ENCODE measurements at regions not wholly inside any gene's neighbourhood (a gene's known extent, or its start where the extent isn't known, plus 50 kb on each side); places are given as distances from the start of the nearest gene placed in this dataset.

GRCh38 chr1:177571485-177572076 lies 398.3 kb downstream of the SEC16B start:
- no peaks in the 10 kb centered on the region for H3K79me2 ChIP-seq (ENCODE audit: insufficient read depth, low read depth, low read length)
- no peak overlapping the region for H3K4me3 ChIP-seq (ENCODE audit: low read depth, low read length, poor library complexity, severe bottlenecking)
- TF ChIP-seq EZH2phosphoT487 (IDR thresholded peaks at IDR 0.05; ENCODE audit: borderline replicate concordance, low read depth, low read length): no peak
- TF ChIP-seq, protein P1, sequence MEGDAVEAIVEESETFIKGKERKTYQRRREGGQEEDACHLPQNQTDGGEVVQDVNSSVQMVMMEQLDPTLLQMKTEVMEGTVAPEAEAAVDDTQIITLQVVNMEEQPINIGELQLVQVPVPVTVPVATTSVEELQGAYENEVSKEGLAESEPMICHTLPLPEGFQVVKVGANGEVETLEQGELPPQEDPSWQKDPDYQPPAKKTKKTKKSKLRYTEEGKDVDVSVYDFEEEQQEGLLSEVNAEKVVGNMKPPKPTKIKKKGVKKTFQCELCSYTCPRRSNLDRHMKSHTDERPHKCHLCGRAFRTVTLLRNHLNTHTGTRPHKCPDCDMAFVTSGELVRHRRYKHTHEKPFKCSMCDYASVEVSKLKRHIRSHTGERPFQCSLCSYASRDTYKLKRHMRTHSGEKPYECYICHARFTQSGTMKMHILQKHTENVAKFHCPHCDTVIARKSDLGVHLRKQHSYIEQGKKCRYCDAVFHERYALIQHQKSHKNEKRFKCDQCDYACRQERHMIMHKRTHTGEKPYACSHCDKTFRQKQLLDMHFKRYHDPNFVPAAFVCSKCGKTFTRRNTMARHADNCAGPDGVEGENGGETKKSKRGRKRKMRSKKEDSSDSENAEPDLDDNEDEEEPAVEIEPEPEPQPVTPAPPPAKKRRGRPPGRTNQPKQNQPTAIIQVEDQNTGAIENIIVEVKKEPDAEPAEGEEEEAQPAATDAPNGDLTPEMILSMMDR (conservative IDR thresholded peaks at IDR 0.05; ENCODE audit: low read length): no peak
- no peak for DNase-seq (ENCODE audit: low spot score)
- H4K20me1 ChIP-seq (ENCODE audit: insufficient read depth, low read length): no peaks in the 10 kb centered on the region
- CTCF ChIA-PET (ENCODE audit: unreplicated experiment): no interaction called here
- BruUV-seq (replicated peaks): no TSS peak
- H3K9me3 ChIP-seq (ENCODE audit: low read length): no peaks in the 10 kb centered on the region
- POLR2A ChIA-PET: interaction anchor here (0.5 kb wide), 1 partner anchor 10 kb away, joined by 3 read pairs; no protein-coding TSS in a partner anchor
- no peaks in the 10 kb centered on the region for H3K36me3 ChIP-seq (ENCODE audit: insufficient read depth, low read length)
- H3K4me1 ChIP-seq (ENCODE audit: insufficient read depth, low read length, poor library complexity, severe bottlenecking): no peaks in the 10 kb centered on the region
- H3K27ac ChIP-seq (ENCODE audit: low read depth, low read length, poor library complexity, severe bottlenecking): no peak overlapping the region
- H2AFZ ChIP-seq (ENCODE audit: low read length): no peak overlapping the region
- H3K4me2 ChIP-seq (ENCODE audit: low read length): no peak overlapping the region
- intact Hi-C loops (cut with micrococcal nuclease; ENCODE audit: unreplicated experiment): no loop called here
- H3K9me2 ChIP-seq (ENCODE audit: insufficient read depth, low read length): no peaks in the 10 kb centered on the region

- Histone ChIP-seq H3K27ac (ENCODE audit: low read depth, low read length, poor library complexity, severe bottlenecking) (no peak overlapping the region), H3K36me3 (ENCODE audit: insufficient read depth, low read length) (no peaks in the 10 kb centered on the region), H4K20me1 (ENCODE audit: insufficient read depth, low read length) (no peaks in the 10 kb centered on the region), H3K4me2 (ENCODE audit: low read length) (no peak overlapping the region), H3K9me3 (ENCODE audit: low read length) (no peaks in the 10 kb centered on the region), H3K9me2 (ENCODE audit: insufficient read depth, low read length) (no peaks in the 10 kb centered on the region), H3K79me2 (ENCODE audit: insufficient read depth, low read depth, low read length) (no peaks in the 10 kb centered on the region), H3K4me1 (ENCODE audit: insufficient read depth, low read length, poor library complexity, severe bottlenecking) (no peaks in the 10 kb centered on the region), H2AFZ (ENCODE audit: low read length) (no peak overlapping the region), H3K4me3 (ENCODE audit: low read depth, low read length, poor library complexity, severe bottlenecking) (no peak overlapping the region)
- CTCF ChIA-PET (ENCODE audit: unreplicated experiment): no interaction called here
- no peak for TF ChIP-seq EZH2phosphoT487 (IDR thresholded peaks at IDR 0.05; ENCODE audit: borderline replicate concordance, low read depth, low read length)
- TF ChIP-seq, protein P1 (conservative IDR thresholded peaks at IDR 0.05; ENCODE audit: low read length): no peak
- POLR2A ChIA-PET: interaction anchor here (0.5 kb wide), 1 partner anchor 11 kb away, joined by 3 read pairs; no protein-coding TSS in a partner anchor
- DNase-seq (ENCODE audit: low spot score): no peak
- intact Hi-C loops (cut with micrococcal nuclease; ENCODE audit: unreplicated experiment): no loop called here
- BruUV-seq (replicated peaks): no TSS peak
Measured at GRCh38 chr1:177571076-177571475, 398.8 kb downstream of the SEC16B start.

GRCh38 chr1:177569476-177569875 lies 398.7 kb downstream of the BRINP2 start:
- ChIA-PET CTCF (ENCODE audit: unreplicated experiment) (no interaction called here), POLR2A (no interaction called here)
- no peak overlapping the region for H3K4me3 ChIP-seq (ENCODE audit: low read depth, low read length, poor library complexity, severe bottlenecking)
- H3K4me1 ChIP-seq (ENCODE audit: insufficient read depth, low read length, poor library complexity, severe bottlenecking): no peaks in the 10 kb centered on the region
- no peaks in the 10 kb centered on the region for H3K9me2 ChIP-seq (ENCODE audit: insufficient read depth, low read length)
- intact Hi-C loops (cut with micrococcal nuclease; ENCODE audit: unreplicated experiment): no loop called here
- H3K4me2 ChIP-seq (ENCODE audit: low read length): no peak overlapping the region
- H3K36me3 ChIP-seq (ENCODE audit: insufficient read depth, low read length): no peaks in the 10 kb centered on the region
- DNase-seq (ENCODE audit: low spot score): no peak
- H3K9me3 ChIP-seq (ENCODE audit: low read length): no peaks in the 10 kb centered on the region
- H3K79me2 ChIP-seq (ENCODE audit: insufficient read depth, low read depth, low read length): no peaks in the 10 kb centered on the region
- H3K27ac ChIP-seq (ENCODE audit: low read depth, low read length, poor library complexity, severe bottlenecking): no peak overlapping the region
- no TSS peak for BruUV-seq (replicated peaks)
- no peak overlapping the region for H2AFZ ChIP-seq (ENCODE audit: low read length)
- no peaks in the 10 kb centered on the region for H4K20me1 ChIP-seq (ENCODE audit: insufficient read depth, low read length)
- TF ChIP-seq EZH2phosphoT487 (IDR thresholded peaks at IDR 0.05; ENCODE audit: borderline replicate concordance, low read depth, low read length): no peak
- TF ChIP-seq, protein P1 (conservative IDR thresholded peaks at IDR 0.05; ENCODE audit: low read length): no peak

Data from OCI-LY7 (cell line).